WTC11 (cell line): ENCODE measurements at regions not wholly inside any gene's neighbourhood (a gene's known extent, or its start where the extent isn't known, plus 50 kb on each side); places are given as distances from the start of the nearest gene placed in this dataset.

ENCODE experiments used
- ATAC-seq: fragments of 200-7000 bp; cut with Tn5 transposase; 2 replicates; pipeline ENCODE4 v1.10.0; 2021; ENCODE audit warnings: mild to moderate bottlenecking, moderate library complexity
- CTCF ChIA-PET: fragments of 300-600 bp; sonication (Branson Sonifier 250); formaldehyde crosslinking; loops from one replicate; lab custom pipeline; 2021; ENCODE audit warnings: antibody characterized with exemption; lab: Charles Lee
- POLR2A ChIA-PET: fragments of 350-600 bp; sonication (Branson Sonifier 250); formaldehyde crosslinking; loops from one replicate; lab custom pipeline; 2021; ENCODE audit warnings: antibody characterized with exemption; lab: Charles Lee
- DNase-seq: peaks from one replicate; pipeline ENCODE4 v3.0.0; 2021; ENCODE audit warnings: low spot score
- H3K27ac Mint-ChIP-seq: 2 replicates; pipeline ENCODE4 v1.8.0; 2021; ENCODE audit warnings: mixed read lengths
- H3K27me3 Mint-ChIP-seq: 2 replicates; pipeline ENCODE4 v1.8.0; 2021; ENCODE audit warnings: low read depth, mild to moderate bottlenecking, moderate library complexity, mixed read lengths
- H3K36me3 Mint-ChIP-seq: 2 replicates; pipeline ENCODE4 v1.8.0; 2021; ENCODE audit warnings: mixed read lengths
- H3K4me1 Mint-ChIP-seq: 2 replicates; pipeline ENCODE4 v1.8.0; 2022; ENCODE audit warnings: mixed read lengths
- H3K4me3 Mint-ChIP-seq: 2 replicates; pipeline ENCODE4 v1.8.0; 2021; ENCODE audit warnings: mild to moderate bottlenecking, moderate library complexity, mixed read lengths
- H3K9me3 Mint-ChIP-seq: 2 replicates; pipeline ENCODE4 v1.8.0; 2021; ENCODE audit warnings: mixed read lengths
- E2F5 ChIP-seq: sonication (generic); formaldehyde crosslinking; IDR thresholded peaks from 2 replicates; pipeline ENCODE4 v1.8.1; 2022; ENCODE audit warnings: mild to moderate bottlenecking, moderate library complexity, missing genetic modification reagents
- ELF4 ChIP-seq: sonication (generic); formaldehyde crosslinking; IDR thresholded peaks from 2 replicates; pipeline ENCODE4 v1.8.1; 2022; ENCODE audit warnings: low read depth, mild to moderate bottlenecking, moderate library complexity, missing genetic modification reagents
- FOXP1 ChIP-seq: sonication (generic); formaldehyde crosslinking; IDR thresholded peaks from 2 replicates; pipeline ENCODE4 v1.8.0; 2022; ENCODE audit warnings: missing genetic modification reagents, mild to moderate bottlenecking, moderate library complexity, borderline replicate concordance
- GTF2I ChIP-seq: fragments of 250-450 bp; sonication (Bioruptor Pico); conservative IDR thresholded peaks from 2 replicates; pipeline ENCODE4 v1.4.0; 2021; ENCODE audit warnings: mild to moderate bottlenecking
- HMGA2 ChIP-seq: fragments of 250-450 bp; sonication (Bioruptor Pico); IDR thresholded peaks from 2 replicates; pipeline ENCODE4 v1.4.0; 2021; ENCODE audit warnings: mild to moderate bottlenecking, moderate library complexity
- NFYB ChIP-seq: sonication (generic); formaldehyde crosslinking; conservative IDR thresholded peaks from 2 replicates; pipeline ENCODE4 v1.8.0; 2022; ENCODE audit warnings: low read depth, missing genetic modification reagents
- NR3C1 ChIP-seq: sonication (generic); formaldehyde crosslinking; conservative IDR thresholded peaks from 2 replicates; pipeline ENCODE4 v1.8.1; 2023; ENCODE audit warnings: low read depth, mild to moderate bottlenecking, missing genetic modification reagents
- RORB ChIP-seq: fragments of 250-450 bp; sonication (Bioruptor Pico); IDR thresholded peaks from 2 replicates; pipeline ENCODE4 v1.9.0; 2021; ENCODE audit warnings: mild to moderate bottlenecking
- TCF7 ChIP-seq: sonication (generic); formaldehyde crosslinking; IDR thresholded peaks from 2 replicates; pipeline ENCODE4 v1.8.0; 2022; ENCODE audit warnings: mild to moderate bottlenecking, low read depth, missing genetic modification reagents, moderate library complexity
- TEAD1 ChIP-seq: sonication (generic); formaldehyde crosslinking; IDR thresholded peaks from 2 replicates; pipeline ENCODE4 v1.8.0; 2022; ENCODE audit warnings: mild to moderate bottlenecking, missing genetic modification reagents
- TP53 ChIP-seq: sonication (generic); formaldehyde crosslinking; IDR thresholded peaks from 2 replicates; pipeline ENCODE4 v1.8.1; 2023; ENCODE audit warnings: mild to moderate bottlenecking, missing genetic modification reagents
- ZNF121 ChIP-seq: sonication (generic); formaldehyde crosslinking; IDR thresholded peaks from 2 replicates; pipeline ENCODE4 v1.8.0; 2023; ENCODE audit warnings: missing genetic modification reagents
- ZNF232 ChIP-seq: sonication (generic); formaldehyde crosslinking; IDR thresholded peaks from 2 replicates; pipeline ENCODE4 v1.8.0; 2022; ENCODE audit warnings: mild to moderate bottlenecking, missing genetic modification reagents
- ZNF263 ChIP-seq: sonication (generic); formaldehyde crosslinking; IDR thresholded peaks from 2 replicates; pipeline ENCODE4 v1.8.1; 2022; ENCODE audit warnings: low read depth, mild to moderate bottlenecking, moderate library complexity, missing genetic modification reagents
- ZNF532 ChIP-seq: fragments of 250-450 bp; sonication (Bioruptor Pico); IDR thresholded peaks from 2 replicates; pipeline ENCODE4 v1.9.0; 2021; ENCODE audit warnings: mild to moderate bottlenecking, borderline replicate concordance
- ZSCAN18 ChIP-seq: fragments of 250-450 bp; sonication (Bioruptor Pico); IDR thresholded peaks from 2 replicates; pipeline ENCODE4 v2.1.2; 2022; ENCODE audit warnings: mild to moderate bottlenecking, moderate library complexity
- TF ChIP-seq, protein P1 (sequence below): sonication (generic); formaldehyde crosslinking; IDR thresholded peaks from 2 replicates; pipeline ENCODE4 v1.8.0; 2022; ENCODE audit warnings: mild to moderate bottlenecking, missing genetic modification reagents
- TF ChIP-seq, protein P2 (sequence below): sonication (generic); formaldehyde crosslinking; IDR thresholded peaks from 2 replicates; pipeline ENCODE4 v1.8.1; 2023; ENCODE audit warnings: mild to moderate bottlenecking, missing genetic modification reagents, moderate library complexity
- TF ChIP-seq, protein P3 (sequence below): sonication (generic); formaldehyde crosslinking; IDR thresholded peaks from 2 replicates; pipeline ENCODE4 v1.8.1; 2023; ENCODE audit warnings: mild to moderate bottlenecking, missing genetic modification reagents

- H3K36me3 Mint-ChIP-seq, result no peaks in the 10 kb centered on the region
- TF ChIP-seq, protein P1, sequence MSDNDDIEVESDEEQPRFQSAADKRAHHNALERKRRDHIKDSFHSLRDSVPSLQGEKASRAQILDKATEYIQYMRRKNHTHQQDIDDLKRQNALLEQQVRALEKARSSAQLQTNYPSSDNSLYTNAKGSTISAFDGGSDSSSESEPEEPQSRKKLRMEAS, result no peak
- TF ChIP-seq, protein P2, sequence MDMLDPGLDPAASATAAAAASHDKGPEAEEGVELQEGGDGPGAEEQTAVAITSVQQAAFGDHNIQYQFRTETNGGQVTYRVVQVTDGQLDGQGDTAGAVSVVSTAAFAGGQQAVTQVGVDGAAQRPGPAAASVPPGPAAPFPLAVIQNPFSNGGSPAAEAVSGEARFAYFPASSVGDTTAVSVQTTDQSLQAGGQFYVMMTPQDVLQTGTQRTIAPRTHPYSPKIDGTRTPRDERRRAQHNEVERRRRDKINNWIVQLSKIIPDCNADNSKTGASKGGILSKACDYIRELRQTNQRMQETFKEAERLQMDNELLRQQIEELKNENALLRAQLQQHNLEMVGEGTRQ, result no peak
- TF ChIP-seq TEAD1, result no peak
- TF ChIP-seq, protein P3, sequence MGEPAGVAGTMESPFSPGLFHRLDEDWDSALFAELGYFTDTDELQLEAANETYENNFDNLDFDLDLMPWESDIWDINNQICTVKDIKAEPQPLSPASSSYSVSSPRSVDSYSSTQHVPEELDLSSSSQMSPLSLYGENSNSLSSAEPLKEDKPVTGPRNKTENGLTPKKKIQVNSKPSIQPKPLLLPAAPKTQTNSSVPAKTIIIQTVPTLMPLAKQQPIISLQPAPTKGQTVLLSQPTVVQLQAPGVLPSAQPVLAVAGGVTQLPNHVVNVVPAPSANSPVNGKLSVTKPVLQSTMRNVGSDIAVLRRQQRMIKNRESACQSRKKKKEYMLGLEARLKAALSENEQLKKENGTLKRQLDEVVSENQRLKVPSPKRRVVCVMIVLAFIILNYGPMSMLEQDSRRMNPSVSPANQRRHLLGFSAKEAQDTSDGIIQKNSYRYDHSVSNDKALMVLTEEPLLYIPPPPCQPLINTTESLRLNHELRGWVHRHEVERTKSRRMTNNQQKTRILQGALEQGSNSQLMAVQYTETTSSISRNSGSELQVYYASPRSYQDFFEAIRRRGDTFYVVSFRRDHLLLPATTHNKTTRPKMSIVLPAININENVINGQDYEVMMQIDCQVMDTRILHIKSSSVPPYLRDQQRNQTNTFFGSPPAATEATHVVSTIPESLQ (CRISPR knock-in tag), result no peak
- no peak for TF ChIP-seq ZSCAN18 (CRISPR knock-in tag)
- TF ChIP-seq ZNF232 (CRISPR knock-in tag), result no peak
- no peak for TF ChIP-seq ZNF263 (CRISPR knock-in tag)
- TF ChIP-seq ZNF532, result no peak
- no peak for TF ChIP-seq NR3C1 (CRISPR knock-in tag)
- TF ChIP-seq E2F5 (CRISPR knock-in tag), result no peak
- no peak for TF ChIP-seq GTF2I
- TF ChIP-seq TP53 (CRISPR knock-in tag), result no peak
- TF ChIP-seq FOXP1 (CRISPR knock-in tag), result no peak
- no peak for TF ChIP-seq TCF7
- DNase-seq (no peak), ATAC-seq (no peak)
- H3K9me3 Mint-ChIP-seq, result 0 out of 2 replicates have a peak, but pooled peaks cover 3% of the 10 kb centered on the region
- no peak overlapping the region for H3K4me3 Mint-ChIP-seq
- ChIA-PET CTCF (no interaction called here), POLR2A (no interaction called here)
- H3K27ac Mint-ChIP-seq, result no peak overlapping the region
- H3K27me3 Mint-ChIP-seq, result no peaks in the 10 kb centered on the region
- peaks cover 9% of the 10 kb centered on the region for H3K4me1 Mint-ChIP-seq
These were observed 317.9 kb upstream of the UBE2E3 start for GRCh38 chr2:180662521-180662920.

GRCh38 chr2:180661686-180662030 is 318.7 kb upstream of the UBE2E3 start:
- Mint-ChIP-seq H3K4me3 (no peak overlapping the region), H3K27me3 (no peaks in the 10 kb centered on the region), H3K9me3 (no peaks in the 10 kb centered on the region), H3K36me3 (no peaks in the 10 kb centered on the region), H3K4me1 (peaks cover 14% of the 10 kb centered on the region), H3K27ac (no peak overlapping the region)
- DNase-seq, result no peak
- no peak for TF ChIP-seq GTF2I
- TF ChIP-seq ZNF121 (CRISPR knock-in tag), result no peak
- no peak for TF ChIP-seq HMGA2 (CRISPR knock-in tag)
- no peak for TF ChIP-seq RORB
- no peak for TF ChIP-seq ELF4 (CRISPR knock-in tag)
- TF ChIP-seq NFYB (CRISPR knock-in tag), result no peak
- TF ChIP-seq, all 79 proteins: peak for 0
- no peak for ATAC-seq
- ChIA-PET POLR2A (no interaction called here), CTCF (no interaction called here)
